SK-N-SH (cell line): ENCODE measurements at regions not wholly inside any gene's neighbourhood (a gene's known extent, or its start where the extent isn't known, plus 50 kb on each side); places are given as distances from the start of the nearest gene placed in this dataset.

Experiments used
- CTCF ChIA-PET: fragments of 300-600, 350-600 bp; formaldehyde crosslinking; extraction: SDS; loops from one replicate; lab custom pipeline; 2021; lab: Yijun Ruan, JAX
- POLR2A ChIA-PET: fragments of 350-600 bp; sonication (Branson Sonifier 250); formaldehyde crosslinking; extraction: SDS; loops from one replicate; lab custom pipeline; 2020; ENCODE audit warnings: antibody characterized with exemption, inconsistent platforms; lab: Yijun Ruan, JAX
- DNase-seq: peaks from one replicate; pipeline ENCODE4 v3.0.0; 2012
- H2AFZ ChIP-seq: fragments of 200-600 bp; sonication (generic); 2 replicates; pipeline ENCODE4 v1.8.1; 2016; ENCODE audit warnings: antibody characterized with exemption, mild to moderate bottlenecking, low read depth
- H3F3A ChIP-seq: fragments of 200-600 bp; sonication (generic); replicated peaks from 2 replicates; pipeline ENCODE3; 2016; ENCODE audit warnings: antibody characterized with exemption, mild to moderate bottlenecking; ENCODE audit not compliant: insufficient read depth
- H3K27ac ChIP-seq, 2 experiments: fragments of 200-500 bp in 1 of 2; fragments of 200-600 bp in 1 of 2; sonication (Bioruptor generic) in 1 of 2; sonication (generic), shearing (Covaris generic) in 1 of 2; 2 replicates each; pipeline versions ENCODE4 v1.5.1 to v1.6.1; 2014 to 2016; ENCODE audit warnings: low read depth in 2 of 2, inconsistent platforms in 1 of 2, low read length in 1 of 2, mild to moderate bottlenecking in 1 of 2, mixed read lengths in 1 of 2
- H3K27me3 ChIP-seq: fragments of 200-600 bp; sonication (generic), shearing (Covaris generic); 2 replicates; pipeline ENCODE4 v1.6.1; 2016; ENCODE audit warnings: mixed run types; ENCODE audit not compliant: insufficient read depth
- H3K36me3 ChIP-seq, 2 experiments: fragments of 200-500 bp in 1 of 2; fragments of 200-600 bp in 1 of 2; sonication (Bioruptor generic) in 1 of 2; sonication (generic) in 1 of 2; replicated peaks in 1 of 2; 2 replicates each; pipeline versions ENCODE3 to v1.5.1; 2014 to 2016; ENCODE audit warnings: low read length in 1 of 2, mild to moderate bottlenecking in 1 of 2; ENCODE audit not compliant: insufficient read depth in 2 of 2, control insufficient read depth in 1 of 2
- H3K4me1 ChIP-seq, 2 experiments: fragments of 200-500 bp in 1 of 2; fragments of 200-600 bp in 1 of 2; sonication (Bioruptor generic) in 1 of 2; sonication (generic), shearing (Covaris generic) in 1 of 2; 2 replicates each; pipeline versions ENCODE4 v1.5.1 to v1.6.1; 2014 to 2016; ENCODE audit warnings: low read depth in 1 of 2, low read length in 1 of 2, mixed run types in 1 of 2; ENCODE audit not compliant: insufficient read depth in 2 of 2, control insufficient read depth in 1 of 2
- H3K4me2 ChIP-seq: fragments of 200-600 bp; sonication (generic), shearing (Covaris generic); 2 replicates; pipeline ENCODE4 v1.6.1; 2017; ENCODE audit warnings: mixed run types
- H3K4me3 ChIP-seq, 2 experiments: fragments of 200-500 bp in 1 of 2; fragments of 200-600 bp in 1 of 2; sonication (Bioruptor generic) in 1 of 2; sonication (generic), shearing (Covaris generic) in 1 of 2; 2 replicates each; pipeline versions ENCODE4 v1.5.1 to v1.8.1; 2014 to 2016; ENCODE audit warnings: low read depth in 2 of 2, inconsistent platforms in 1 of 2, low read length in 1 of 2, mild to moderate bottlenecking in 1 of 2, mixed read lengths in 1 of 2, moderate library complexity in 1 of 2
- H3K79me2 ChIP-seq: fragments of 200-600 bp; sonication (generic); 2 replicates; pipeline ENCODE4 v1.8.1; 2017; ENCODE audit warnings: mild to moderate bottlenecking; ENCODE audit not compliant: insufficient read depth
- H3K9ac ChIP-seq: fragments of 200-600 bp; sonication (generic); 2 replicates; pipeline ENCODE4 v1.6.1; 2017; ENCODE audit warnings: mixed run types
- H3K9me2 ChIP-seq: fragments of 200-600 bp; sonication (generic); 2 replicates; pipeline ENCODE4 v1.6.1; 2017; ENCODE audit warnings: mixed run types
- H3K9me3 ChIP-seq: fragments of 200-600 bp; sonication (generic); 2 replicates; pipeline ENCODE4 v1.6.1; 2017; ENCODE audit warnings: mixed run types, mild to moderate bottlenecking, moderate library complexity
- H4K20me1 ChIP-seq: fragments of 200-600 bp; sonication (generic); 2 replicates; pipeline ENCODE4 v1.6.1; 2017; ENCODE audit warnings: mild to moderate bottlenecking, mixed run types; ENCODE audit not compliant: insufficient read depth
- ELF1 ChIP-seq: IDR thresholded peaks from 2 replicates; pipeline ENCODE4 v1.4.0; 2012
- EP300 ChIP-seq, 2 experiments: IDR thresholded peaks; 2 replicates each; pipeline versions ENCODE4 v1.4.0 to v1.6.1; 2012; ENCODE audit warnings: borderline replicate concordance in 1 of 2, low read depth in 1 of 2, low read length in 1 of 2
- EZH2phosphoT487 ChIP-seq: fragments of 200-600 bp; sonication (generic); IDR thresholded peaks from 2 replicates; pipeline ENCODE4 v1.6.1; 2017; ENCODE audit warnings: low read depth, mixed run types, mild to moderate bottlenecking, antibody characterized with exemption, moderate library complexity, borderline replicate concordance
- GABPA ChIP-seq: IDR thresholded peaks from 2 replicates; pipeline ENCODE4 v1.4.0; 2012; ENCODE audit warnings: low read depth, mild to moderate bottlenecking
- MAX ChIP-seq: IDR thresholded peaks from 2 replicates; pipeline ENCODE4 v1.4.0; 2012; ENCODE audit warnings: low read depth
- MEF2A ChIP-seq: IDR thresholded peaks from 2 replicates; pipeline ENCODE4 v1.4.0; 2012; ENCODE audit warnings: low read depth, borderline replicate concordance
- MXI1 ChIP-seq: IDR thresholded peaks from 2 replicates; pipeline ENCODE4 v1.6.1; 2012; ENCODE audit warnings: mild to moderate bottlenecking, low read depth, low read length, improper control_type of control experiment
- NRF1 ChIP-seq: IDR thresholded peaks from 2 replicates; pipeline ENCODE4 v1.6.1; 2012; ENCODE audit warnings: low read depth, mild to moderate bottlenecking, low read length
- PBX3 ChIP-seq: IDR thresholded peaks from 2 replicates; pipeline ENCODE4; 2012
- POLR2AphosphoS5 ChIP-seq: IDR thresholded peaks from 2 replicates; pipeline ENCODE4 v1.6.1; 2012; ENCODE audit warnings: low read depth, low read length
- RAD21 ChIP-seq: IDR thresholded peaks from 2 replicates; pipeline ENCODE4 v1.6.1; 2012; ENCODE audit warnings: mild to moderate bottlenecking, low read length
- RCOR1 ChIP-seq: fragments of 150-350 bp; IDR thresholded peaks from 2 replicates; pipeline ENCODE4 v1.6.1; 2017; ENCODE audit warnings: antibody characterized with exemption, low read length
- RFX5 ChIP-seq: IDR thresholded peaks from 2 replicates; pipeline ENCODE4 v1.6.1; 2012; ENCODE audit warnings: mild to moderate bottlenecking, improper control_type of control experiment, low read length
- RXRA ChIP-seq: IDR thresholded peaks from 2 replicates; pipeline ENCODE4 v1.4.0; 2012; ENCODE audit warnings: low read depth, mild to moderate bottlenecking, borderline replicate concordance
- SIN3A ChIP-seq: IDR thresholded peaks from 2 replicates; pipeline ENCODE4 v1.6.1; 2012; ENCODE audit warnings: low read depth, mild to moderate bottlenecking, low read length, moderate library complexity, borderline replicate concordance
- SMC3 ChIP-seq: IDR thresholded peaks from 2 replicates; pipeline ENCODE4 v1.6.1; 2012; ENCODE audit warnings: low read depth, low read length, improper control_type of control experiment
- TAF1 ChIP-seq: IDR thresholded peaks from 2 replicates; pipeline ENCODE4 v1.6.1; 2012; ENCODE audit warnings: low read depth, mild to moderate bottlenecking, low read length, moderate library complexity, borderline replicate concordance
- USF1 ChIP-seq: IDR thresholded peaks from 2 replicates; pipeline ENCODE4 v1.4.0; 2012; ENCODE audit warnings: low read depth, borderline replicate concordance
- USF2 ChIP-seq: fragments of 150-350 bp; IDR thresholded peaks from 2 replicates; pipeline ENCODE4 v1.6.1; 2017; ENCODE audit warnings: antibody characterized with exemption, low read length, low read depth, borderline replicate concordance
- WGBS: methylation state at CpG from one replicate; pipeline ENCODE4 v1.1.6; 2017; ENCODE audit warnings: low lambda C conversion rate; 5-methylcytosine and 5-hydroxymethylcytosine counted together

- Histone ChIP-seq H3K4me2 (no peak overlapping the region), H3K79me2 (no peaks in the 10 kb centered on the region), H3K27me3 (no peaks in the 10 kb centered on the region), H3K4me1 (no peaks in the 10 kb centered on the region), H3F3A (no peaks in the 10 kb centered on the region), H2AFZ (no peak overlapping the region), H3K9ac (no peak overlapping the region), H3K36me3 (no peaks in the 10 kb centered on the region), H3K9me3 (no peaks in the 10 kb centered on the region; the same call in 1 of the 2 replicates), H4K20me1 (no peaks in the 10 kb centered on the region), H3K4me3 (no peak overlapping the region), H3K27ac (no peak overlapping the region), H3K9me2 (no peaks in the 10 kb centered on the region)
- CTCF ChIA-PET, result no interaction called here
- no peak for DNase-seq
- POLR2A ChIA-PET, result no interaction called here
- no peak for TF ChIP-seq POLR2AphosphoS5
- no peak for TF ChIP-seq EZH2phosphoT487
- no peak for TF ChIP-seq MEF2A
- no peak for TF ChIP-seq MAX
- no peak for TF ChIP-seq EP300 (IDR thresholded peaks at IDR 0.05; ENCODE audit: borderline replicate concordance in 1 of 2, low read depth in 1 of 2, low read length in 1 of 2)
- no peak for TF ChIP-seq RXRA
- WGBS, result 14% methylated on average over 1 of the region's 1 CpG
Observed at GRCh38 chr6:63424636-63425035, 104.9 kb upstream of the LGSN start.

GRCh38 chr6:63425493-63425892 is 105.7 kb upstream of the LGSN start:
- Histone ChIP-seq H3F3A (no peaks in the 10 kb centered on the region), H2AFZ (no peak overlapping the region), H3K79me2 (no peaks in the 10 kb centered on the region), H3K27ac (no peak overlapping the region), H3K9ac (no peak overlapping the region), H3K9me2 (no peaks in the 10 kb centered on the region), H3K27me3 (no peaks in the 10 kb centered on the region; the same call in 1 of the 2 replicates), H3K36me3 (no peaks in the 10 kb centered on the region), H3K4me3 (no peak overlapping the region), H3K4me1 (no peaks in the 10 kb centered on the region)
- POLR2A ChIA-PET, result no interaction called here
- 48% methylated on average over 2 of the region's 2 CpGs for WGBS
- CTCF ChIA-PET, result no interaction called here
- no peak for DNase-seq
- TF ChIP-seq USF1 (no peak), SMC3 (no peak), ELF1 (no peak), MEF2A (no peak), TAF1 (no peak), RXRA (no peak), MXI1 (no peak), USF2 (no peak), NRF1 (no peak), SIN3A (no peak), RAD21 (no peak), GABPA (no peak), RFX5 (no peak), POLR2AphosphoS5 (no peak), PBX3 (no peak), RCOR1 (no peak), MAX (no peak)
- TF ChIP-seq, all 33 proteins: peak for 0
- Histone ChIP-seq H3K9me3 (no peaks in the 10 kb centered on the region; the same call in 1 of the 2 replicates), H3K4me2 (no peak overlapping the region), H4K20me1 (no peaks in the 10 kb centered on the region)
